HG03520 (cell line): ENCODE measurements at regions not wholly inside any gene's neighbourhood (a gene's known extent, or its start where the extent isn't known, plus 50 kb on each side); places are given as distances from the start of the nearest gene placed in this dataset.

Experiments used
- ATAC-seq: cut with Tn5 transposase; IDR thresholded peaks from one replicate; pipeline ENCODE4 v1.9.1; 2021; ENCODE audit warnings: mild to moderate bottlenecking, moderate library complexity; ENCODE audit not compliant: unreplicated experiment

DNA sequence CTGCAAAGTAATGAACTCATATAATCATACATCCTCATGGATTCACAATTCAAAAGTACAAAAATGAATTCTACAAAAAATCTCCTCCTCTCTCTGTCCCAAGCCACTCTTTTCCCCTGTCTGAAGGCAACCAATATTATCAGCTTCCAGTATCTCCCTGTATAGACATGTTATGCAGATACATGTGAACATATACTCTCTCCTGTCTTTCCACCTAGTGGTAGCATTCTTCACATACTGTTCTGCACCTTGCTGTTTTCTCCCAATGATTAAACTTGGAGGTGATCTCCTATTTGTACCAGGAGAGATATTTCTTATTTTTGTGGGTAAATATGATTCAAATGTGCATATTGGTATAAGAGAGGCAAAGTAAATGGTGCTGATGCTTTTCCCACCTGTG lies 416.4 kb downstream of the EPM2A start:
- no peak for ATAC-seq

DNA sequence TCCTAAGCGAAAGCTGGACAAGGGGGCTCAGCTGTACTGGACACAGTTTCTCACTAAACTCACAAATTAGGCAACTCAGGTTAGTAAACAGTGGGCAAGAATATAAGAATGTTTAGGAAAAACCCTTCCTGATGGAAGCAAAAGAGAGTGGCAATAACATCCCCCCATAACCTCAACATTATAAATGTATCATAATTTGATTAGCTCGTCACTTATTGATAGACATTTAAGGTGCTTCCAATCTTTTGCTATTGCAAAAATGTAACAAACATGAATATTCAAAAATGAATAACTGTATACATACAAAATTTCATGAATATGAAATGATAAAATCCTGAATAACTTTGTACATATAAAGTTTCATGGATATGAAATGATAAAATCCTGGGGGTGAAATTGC lies 415.7 kb downstream of the EPM2A start:
- ATAC-seq: no peak

DNA sequence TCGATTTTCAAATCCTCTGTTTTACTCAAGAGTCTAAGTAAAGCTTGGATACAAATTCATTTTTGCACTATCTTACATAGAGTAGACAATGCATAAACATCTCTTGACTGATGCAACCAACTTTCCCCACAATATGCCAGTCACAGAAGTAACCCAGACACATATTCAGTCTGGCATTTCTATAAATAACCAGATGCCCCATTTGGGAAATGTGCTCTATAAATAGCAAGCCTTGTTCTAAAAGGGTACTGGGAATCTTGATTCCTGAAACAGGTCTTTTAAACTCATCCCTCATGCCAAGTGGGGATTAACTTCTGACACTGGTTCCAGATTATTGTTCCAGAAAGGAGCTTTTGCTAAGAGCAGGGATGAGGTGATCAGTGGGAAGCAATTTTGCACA lies 411.7 kb downstream of the EPM2A start:
- ATAC-seq: no peak

DNA sequence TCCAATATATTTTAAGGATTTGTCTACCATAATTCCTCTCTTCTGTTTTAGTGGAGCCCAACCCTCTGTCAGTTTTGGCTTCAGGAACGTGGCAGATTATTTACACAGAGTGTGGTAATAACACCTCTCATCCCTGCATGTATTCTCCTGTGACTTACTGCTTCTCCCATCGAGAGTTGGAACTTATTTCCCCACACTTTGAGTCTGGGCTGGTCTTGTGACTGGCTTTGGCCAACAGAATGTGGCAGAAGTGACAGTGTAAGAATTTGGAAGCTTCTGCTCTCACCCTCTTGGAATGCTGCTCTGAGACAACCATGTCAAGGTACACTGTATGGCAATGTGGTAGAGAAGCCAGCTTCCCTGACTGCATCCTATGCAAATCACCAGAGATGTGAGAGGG lies 407.7 kb downstream of the EPM2A start:
- ATAC-seq: no peak

DNA sequence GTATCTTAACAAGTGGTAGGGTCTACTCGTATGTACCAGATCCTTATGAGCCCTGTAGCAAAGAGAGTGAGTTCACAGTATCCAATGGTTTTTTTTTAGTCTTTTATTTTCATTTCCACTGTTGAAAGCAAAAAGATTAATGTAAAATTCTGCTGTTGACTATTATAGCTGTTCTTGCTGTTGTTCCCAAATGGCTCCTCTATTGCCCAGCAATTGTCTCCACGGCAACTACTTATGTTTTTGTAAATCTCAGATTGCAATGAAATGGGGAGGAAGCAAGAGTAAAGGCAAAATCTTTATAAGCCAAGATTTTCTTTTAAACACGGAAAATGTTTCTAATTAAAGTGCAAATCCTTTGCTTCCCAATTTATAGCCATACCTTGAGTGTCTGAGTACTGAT lies 406.1 kb downstream of the EPM2A start:
- ATAC-seq: no peak

DNA sequence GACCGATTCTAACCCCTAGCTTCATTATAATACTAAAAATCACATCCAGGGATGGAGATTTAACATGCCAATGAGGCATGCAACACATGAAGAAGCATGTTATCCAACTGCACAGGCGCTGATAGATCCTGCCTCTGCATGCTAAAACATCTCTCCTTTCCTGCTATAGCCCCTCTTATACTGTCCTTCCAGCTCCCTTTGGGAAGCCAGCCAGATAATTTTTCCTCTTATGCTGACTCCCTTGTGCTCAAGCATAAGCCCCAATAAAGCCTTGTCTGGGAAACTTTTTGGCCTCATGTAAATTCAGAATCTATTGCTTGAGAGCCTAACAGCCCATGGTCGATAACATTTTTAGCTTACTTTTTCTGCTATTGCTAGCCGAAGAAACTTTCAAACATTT lies 404.3 kb downstream of the EPM2A start:
- ATAC-seq: no peak

DNA sequence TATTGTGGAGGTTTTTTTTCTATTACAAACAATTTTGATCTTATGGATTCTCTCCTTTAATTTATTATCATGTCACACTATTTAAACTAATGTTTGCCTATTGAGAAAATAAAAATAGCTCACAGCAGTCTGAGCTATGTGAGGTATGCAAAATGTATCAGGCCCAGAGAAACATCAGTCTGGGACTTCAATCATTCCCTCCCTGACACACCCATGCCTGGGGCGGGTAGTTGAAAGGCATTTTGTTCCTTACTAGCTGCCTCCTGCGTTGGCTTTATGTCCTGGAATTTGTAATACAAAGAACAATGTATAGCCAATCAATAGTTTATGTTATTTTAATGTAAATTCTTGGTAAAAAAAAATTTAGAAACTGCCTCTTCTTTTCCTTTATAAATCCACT lies 403.3 kb downstream of the EPM2A start:
- ATAC-seq: no peak

DNA sequence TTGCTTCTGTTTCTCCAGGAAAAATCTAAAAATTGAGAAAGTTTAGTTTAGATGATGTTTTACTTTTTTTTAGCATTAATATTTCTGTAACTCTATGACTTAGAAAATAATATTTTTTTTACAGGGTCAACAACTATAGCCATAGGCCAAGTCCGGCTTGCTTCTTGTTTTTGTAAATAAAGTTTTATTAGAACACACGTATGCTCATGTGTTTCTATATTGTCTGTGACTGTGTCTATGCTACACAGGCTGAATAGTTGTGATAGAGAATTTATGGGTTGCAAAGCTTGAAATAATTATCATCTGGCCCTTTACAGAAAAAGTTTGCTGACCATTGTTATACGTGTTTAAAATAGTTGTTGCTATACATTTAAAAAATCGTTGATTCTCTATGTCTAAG lies 399.2 kb downstream of the EPM2A start:
- ATAC-seq: no peak

DNA sequence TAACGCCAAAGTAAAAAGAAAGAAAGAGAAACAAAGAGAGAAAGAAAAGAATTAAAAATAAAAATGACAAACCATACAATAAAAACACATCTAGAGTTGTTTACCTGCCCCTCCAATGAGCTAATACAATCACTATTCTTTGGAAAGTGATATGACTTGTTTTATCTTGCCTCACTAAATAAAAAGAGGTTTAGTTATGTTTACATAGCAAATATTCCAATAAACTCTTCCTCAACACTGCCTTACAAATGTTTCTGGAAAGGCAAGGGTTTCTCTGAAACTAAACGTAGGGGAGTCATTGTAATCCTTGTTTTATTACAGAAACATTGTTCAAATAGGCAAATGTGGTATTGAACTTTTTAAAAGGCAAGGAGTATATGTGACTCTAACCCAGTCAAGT lies 396.2 kb downstream of the EPM2A start:
- no peak for ATAC-seq

DNA sequence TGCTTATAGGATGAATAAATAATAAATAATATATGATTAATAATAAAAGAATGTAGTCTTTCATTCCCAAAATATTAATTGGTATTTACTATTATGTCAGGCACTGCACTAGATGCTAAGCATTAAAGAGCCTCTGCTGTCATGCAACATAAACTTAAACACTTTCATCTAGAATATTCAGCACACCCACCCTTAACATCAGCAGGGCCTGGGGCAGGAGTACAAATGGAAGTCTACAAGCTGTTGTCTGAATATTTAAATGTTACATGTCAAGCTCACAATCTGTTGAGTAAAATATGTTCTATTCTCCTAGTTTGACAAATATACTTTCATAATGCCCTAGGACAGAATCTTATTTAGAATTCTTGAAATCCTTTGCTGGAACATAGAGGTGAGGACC lies 395.1 kb downstream of the EPM2A start:
- no peak for ATAC-seq

DNA sequence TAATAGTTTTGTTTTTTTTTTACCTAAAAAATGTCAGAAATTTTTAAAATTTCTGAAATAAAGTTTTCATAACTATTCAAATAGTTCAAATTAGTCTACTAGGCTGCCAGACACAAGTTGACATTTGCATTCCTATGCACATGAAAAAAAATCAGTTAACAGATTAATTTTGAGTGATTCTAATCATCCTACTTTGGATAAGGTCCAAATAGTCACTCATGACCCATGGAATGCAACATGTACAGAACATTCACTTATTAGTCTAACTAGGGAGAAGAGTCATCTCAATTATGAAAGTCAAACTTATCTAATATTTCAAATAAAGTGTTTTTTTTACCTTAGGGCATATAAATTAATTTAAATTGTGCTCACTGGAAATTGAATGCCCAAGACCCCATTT lies 390.2 kb downstream of the EPM2A start:
- no peak for ATAC-seq

DNA sequence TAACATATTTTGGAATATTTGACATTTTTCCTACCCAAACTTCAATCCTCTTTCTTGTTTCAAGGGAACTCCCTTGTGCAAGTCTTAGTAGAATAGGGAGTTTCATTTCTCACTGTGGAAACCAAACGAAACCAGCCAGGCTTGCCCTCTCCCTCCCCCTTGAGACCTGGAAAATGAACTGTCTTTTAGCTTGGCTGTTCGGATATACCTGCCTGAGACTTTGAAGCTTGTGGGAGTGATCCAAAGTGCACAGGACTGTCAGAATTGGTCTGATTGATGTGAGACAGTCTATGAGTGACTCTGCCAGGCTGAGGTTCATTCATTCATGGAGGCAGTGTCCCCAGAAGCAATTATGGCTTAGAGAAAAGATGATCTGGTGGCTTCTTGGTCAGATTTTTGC lies 388.1 kb downstream of the EPM2A start:
- ATAC-seq: no peak

DNA sequence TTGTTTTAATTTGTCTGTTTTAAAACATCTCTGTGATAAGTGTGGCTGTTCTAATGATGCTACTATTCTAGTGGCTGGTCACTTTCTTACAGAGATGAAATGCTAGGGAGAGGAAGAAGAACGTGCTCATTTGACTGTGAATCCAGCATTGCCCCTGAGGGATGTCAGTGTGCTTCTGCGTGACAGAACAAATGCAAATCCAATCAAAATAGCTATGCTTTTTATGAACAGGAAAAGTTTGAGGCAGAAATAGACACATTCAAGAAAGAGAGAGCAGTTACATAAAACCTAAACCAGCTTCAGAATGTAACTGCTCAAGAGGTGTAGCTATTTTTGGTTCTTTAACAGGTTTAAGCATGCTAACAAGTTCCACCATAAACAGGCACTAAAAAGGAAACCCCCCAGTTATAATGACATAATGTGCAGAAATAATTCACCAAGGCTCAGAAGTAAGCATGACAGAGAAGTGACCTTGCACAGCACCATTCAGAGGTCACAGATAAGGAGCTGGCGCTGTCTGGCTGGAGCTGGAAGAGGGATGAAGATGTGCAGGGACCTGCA lies 385.3 kb downstream of the EPM2A start:
- ATAC-seq: peak; percentile 84

DNA sequence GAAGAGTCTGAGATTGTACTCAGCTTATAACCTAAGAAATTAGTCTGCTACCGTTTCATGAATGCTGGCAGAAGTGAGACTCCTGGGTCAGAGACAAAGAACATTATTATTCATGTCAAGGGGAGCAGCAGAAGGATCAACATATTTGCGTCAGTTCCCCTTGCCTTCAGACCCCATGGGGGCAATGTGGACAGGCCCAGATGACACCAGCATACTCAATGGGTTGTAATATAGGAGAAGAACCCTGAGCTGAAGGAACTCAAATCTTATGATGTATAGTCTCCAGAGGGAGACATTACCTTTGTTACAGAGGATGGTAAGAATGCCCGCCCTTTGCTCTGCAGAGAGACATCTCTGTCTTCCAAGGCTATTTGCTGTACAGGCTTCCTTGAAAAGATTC lies 384.4 kb downstream of the EPM2A start:
- ATAC-seq: no peak

DNA sequence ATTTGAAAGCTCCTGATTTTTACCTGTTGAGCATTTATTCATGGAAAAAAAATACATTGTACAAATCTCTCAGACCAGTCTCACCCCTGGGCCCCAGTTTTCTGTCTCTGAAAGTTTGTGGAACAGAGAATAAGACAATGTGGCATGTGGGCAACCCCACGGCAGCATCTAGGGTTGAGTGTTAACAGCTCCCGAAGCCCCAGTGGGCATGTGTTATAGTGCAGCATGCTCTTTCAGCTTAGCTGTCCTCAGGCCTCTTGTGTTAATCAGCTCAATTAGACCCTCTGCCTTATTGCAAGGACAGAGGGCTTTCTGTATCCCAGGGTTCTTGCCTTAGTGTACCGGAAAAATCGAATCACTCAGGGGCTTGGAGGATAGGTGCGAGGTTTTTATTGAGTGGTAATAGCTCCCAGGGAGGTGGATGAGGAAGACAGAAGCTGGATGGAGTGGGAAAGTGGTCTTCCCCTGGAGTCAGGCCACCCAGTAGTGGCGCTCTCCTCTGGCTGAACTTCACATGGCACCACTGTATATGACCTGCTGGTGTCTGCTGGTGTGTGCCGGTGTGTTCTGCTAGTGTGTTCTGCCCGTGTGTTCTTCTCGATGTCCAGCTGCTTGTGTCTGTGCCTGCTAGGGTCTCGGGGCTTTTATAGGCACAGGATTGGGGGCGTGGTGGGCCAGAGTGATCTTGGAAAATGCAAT lies 382.8 kb downstream of the EPM2A start:
- no peak for ATAC-seq

DNA sequence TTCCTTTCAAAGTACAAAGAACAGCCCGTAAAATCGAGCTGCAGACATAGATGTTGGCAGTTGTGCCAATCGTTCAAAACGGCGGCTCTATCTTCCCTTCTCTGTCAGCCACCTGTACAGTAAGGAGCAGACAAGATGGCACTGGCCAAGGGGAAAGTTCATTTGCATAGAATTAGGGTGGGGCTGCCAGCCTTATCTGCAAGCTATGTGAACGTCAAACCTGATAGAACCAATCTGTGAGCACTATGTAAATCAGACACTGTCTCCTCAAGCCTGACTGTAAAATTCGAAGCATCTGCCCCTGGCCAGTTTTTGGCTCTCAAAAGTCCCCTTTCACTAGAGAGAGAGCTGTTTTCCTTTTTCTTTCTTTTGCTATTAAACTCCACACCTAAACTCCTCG lies 374.5 kb downstream of the EPM2A start:
- ATAC-seq: no peak

DNA sequence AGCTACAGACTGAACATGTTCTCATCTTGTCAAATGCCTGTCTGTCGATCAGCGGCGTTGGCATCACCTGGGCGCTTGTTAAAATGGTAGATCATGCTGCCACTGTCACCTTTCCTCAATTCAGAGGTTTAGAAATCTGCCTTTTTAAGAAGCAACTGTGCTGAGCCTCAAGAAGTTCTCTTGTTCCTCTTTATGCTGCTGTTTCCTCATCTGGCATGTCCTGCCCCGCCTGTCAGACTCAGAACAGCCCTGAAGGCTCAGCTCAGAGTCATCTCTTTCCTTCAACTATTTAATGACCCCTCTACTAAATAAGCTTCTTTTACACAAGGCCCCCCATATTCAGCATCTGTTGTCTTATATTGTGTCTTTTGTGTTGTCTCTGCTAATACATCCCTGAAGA lies 368.2 kb downstream of the EPM2A start:
- no peak for ATAC-seq

DNA sequence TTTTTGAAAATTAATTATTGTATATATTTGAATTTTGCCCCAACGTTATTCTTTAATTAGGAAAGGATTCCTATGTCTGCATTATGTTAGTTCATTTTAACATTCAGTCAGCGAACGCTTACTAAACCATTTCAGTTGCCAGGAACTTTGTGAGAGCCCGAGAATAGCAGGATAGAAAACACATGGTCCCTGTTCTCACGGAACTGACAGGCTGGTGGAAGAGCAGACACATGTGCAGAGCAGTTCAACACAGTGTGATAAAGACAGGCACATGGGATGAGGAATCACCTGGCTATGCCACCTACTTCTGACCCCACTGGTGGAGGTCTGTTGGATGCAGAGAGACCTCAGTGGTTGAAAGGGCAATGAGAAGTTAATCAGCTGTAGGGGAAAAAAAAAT lies 367.2 kb downstream of the EPM2A start:
- no peak for ATAC-seq

DNA sequence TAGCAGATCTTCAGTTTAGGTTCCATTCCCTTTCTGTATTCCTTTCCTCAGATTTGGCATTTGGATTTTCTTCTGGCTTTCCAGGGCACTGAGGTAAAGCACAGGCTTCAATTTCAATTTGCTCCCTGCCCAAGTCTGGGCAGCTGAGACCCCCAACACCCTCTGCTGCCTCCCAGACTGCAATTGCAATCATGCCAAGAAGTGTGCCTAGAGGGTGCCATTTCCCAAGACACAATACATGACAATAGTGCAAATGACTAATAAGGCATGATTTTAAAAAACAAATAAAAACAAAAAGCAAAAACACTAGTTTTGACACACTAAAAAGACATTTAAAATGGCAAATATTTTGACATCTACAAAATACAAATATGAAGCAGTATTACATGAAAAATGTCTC lies 364.8 kb downstream of the EPM2A start:
- no peak for ATAC-seq

DNA sequence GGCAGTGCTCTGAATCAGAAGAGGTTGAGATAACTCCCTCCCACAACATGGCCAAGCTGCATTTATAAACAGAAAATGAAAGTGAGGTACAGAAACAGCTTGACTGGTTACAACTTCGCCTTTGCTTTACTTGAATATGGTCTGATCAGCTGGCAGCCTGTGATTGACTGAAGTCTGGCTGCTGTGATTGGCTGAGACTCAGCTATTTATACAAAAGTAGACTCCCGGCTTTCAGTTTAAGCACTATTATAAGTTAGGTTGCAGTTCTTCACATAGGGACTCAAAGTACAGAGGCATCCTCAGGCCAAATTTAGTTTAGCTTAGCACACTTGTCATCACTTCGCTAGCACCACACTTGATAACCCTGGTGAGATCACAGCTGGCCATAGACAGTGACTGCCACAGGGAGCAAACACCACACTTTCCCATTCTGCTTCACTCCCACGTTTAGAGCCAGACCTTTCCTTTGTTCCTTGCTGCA lies 362.6 kb downstream of the EPM2A start:
- peak; percentile 100 for ATAC-seq

DNA sequence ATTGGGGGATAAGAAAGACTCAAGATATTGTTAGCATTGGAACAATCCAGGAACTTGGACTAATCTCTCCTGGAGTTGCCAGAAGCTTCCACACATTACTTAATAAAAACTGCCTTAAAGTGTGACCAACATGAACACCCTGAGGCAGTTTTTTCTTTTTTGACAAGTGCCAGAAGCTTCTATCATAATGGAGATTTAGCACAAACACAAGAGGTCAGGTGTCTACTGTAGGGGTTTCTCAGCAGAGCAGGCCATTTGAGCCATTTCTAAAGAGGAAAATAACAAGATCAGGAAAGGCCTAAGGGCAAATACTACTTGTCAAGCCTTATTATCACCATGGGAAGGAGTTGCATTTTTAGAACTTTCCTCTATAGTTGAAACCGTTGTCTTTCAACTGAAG lies 361.5 kb downstream of the EPM2A start:
- no peak for ATAC-seq

DNA sequence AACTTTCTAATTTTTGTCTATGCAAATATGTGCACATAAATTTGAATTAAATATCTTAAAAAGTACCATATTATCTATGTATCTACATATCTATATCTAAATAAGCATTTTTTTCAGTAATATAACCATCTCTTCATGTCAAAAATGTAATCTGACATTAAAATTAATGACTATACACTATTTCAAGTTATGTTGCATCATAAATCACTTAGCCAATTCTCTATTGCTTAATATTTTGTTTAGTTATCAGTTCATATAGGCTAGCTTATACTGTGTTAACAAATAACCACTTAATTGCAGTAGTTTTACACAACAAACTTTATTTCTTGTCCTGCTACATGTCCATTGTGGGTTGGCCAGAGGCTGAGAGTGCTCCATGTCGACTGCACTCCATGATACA lies 360.8 kb downstream of the EPM2A start:
- ATAC-seq: no peak

DNA sequence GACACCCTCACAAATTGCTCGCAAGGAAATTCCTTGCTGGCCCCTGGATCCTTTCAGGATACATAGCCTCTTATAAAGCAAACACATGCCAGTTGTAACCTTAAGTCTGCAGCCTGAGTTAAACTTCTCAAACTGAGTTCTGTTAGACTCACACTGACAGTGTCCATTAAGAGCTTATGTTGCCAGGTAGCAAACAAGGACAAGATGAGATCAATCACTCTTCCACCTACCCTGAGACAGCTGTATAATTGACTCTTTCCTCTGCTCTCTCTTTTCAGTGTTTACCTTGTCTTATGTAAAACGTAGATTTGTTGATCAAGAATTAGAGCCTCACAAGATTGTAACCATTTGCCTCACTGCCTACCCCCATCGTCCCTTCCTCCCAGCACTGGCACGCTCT lies 359.8 kb downstream of the EPM2A start:
- ATAC-seq: no peak
